Islet precursor cell (in vitro differentiated cells): ENCODE measurements at regions not wholly inside any gene's neighbourhood (a gene's known extent, or its start where the extent isn't known, plus 50 kb on each side); places are given as distances from the start of the nearest gene placed in this dataset.
"Not testable (repeated sequence)": the region's sequence is repeated elsewhere in the genome, so short reads cannot be mapped to it uniquely, and the experiment has no call there.

ENCODE experiments used
- DNase-seq: peaks from one replicate; pipeline ENCODE4 v3.0.0-alpha.2; 2018

GRCh38 chr5:123975521-123975920 is 463.5 kb downstream of the CSNK1G3 start:
- not testable (repeated sequence) for DNase-seq

GRCh38 chr5:123966781-123967180 is 454.8 kb downstream of the CSNK1G3 start:
- DNase-seq = no peak

- DNase-seq = no peak
Observed at GRCh38 chr5:123965626-123966025, 453.6 kb downstream of the CSNK1G3 start.

- no peak for DNase-seq
Observed at GRCh38 chr5:123964884-123965283, 452.9 kb downstream of the CSNK1G3 start.

- no peak for DNase-seq
Observed at GRCh38 chr5:123960526-123960925, 448.5 kb downstream of the CSNK1G3 start.

GRCh38 chr5:123951582-123951977 is 439.6 kb downstream of the CSNK1G3 start:
- no peak for DNase-seq

- no peak for DNase-seq
Observed at GRCh38 chr5:123950701-123951581, 439.0 kb downstream of the CSNK1G3 start.

- DNase-seq = no peak
Observed at GRCh38 chr5:123949807-123950340, 437.9 kb downstream of the CSNK1G3 start.

- no peak for DNase-seq
Observed at GRCh38 chr5:123949043-123949804, 437.2 kb downstream of the CSNK1G3 start.

- no peak for DNase-seq
Observed at GRCh38 chr5:123947797-123948196, 435.8 kb downstream of the CSNK1G3 start.

- DNase-seq = no peak
Observed at GRCh38 chr5:123945548-123945947, 433.6 kb downstream of the CSNK1G3 start.

- DNase-seq = no peak
Observed at GRCh38 chr5:123943151-123943550, 431.2 kb downstream of the CSNK1G3 start.

- no peak for DNase-seq
Observed at GRCh38 chr5:123940416-123940815, 428.4 kb downstream of the CSNK1G3 start.

- DNase-seq = peak; percentile 86
Observed at GRCh38 chr5:123937230-123937629, 425.3 kb downstream of the CSNK1G3 start.

- DNase-seq = no peak
Observed at GRCh38 chr5:123936548-123936947, 424.6 kb downstream of the CSNK1G3 start.

- DNase-seq = not testable (repeated sequence)
Observed at GRCh38 chr5:123933812-123934211, 421.8 kb downstream of the CSNK1G3 start.

GRCh38 chr5:123929055-123929474 is 417.1 kb downstream of the CSNK1G3 start:
- DNase-seq = no peak

GRCh38 chr5:123928401-123928800 is 416.4 kb downstream of the CSNK1G3 start:
- no peak for DNase-seq

- no peak for DNase-seq
Observed at GRCh38 chr5:123921193-123921592, 409.2 kb downstream of the CSNK1G3 start.

GRCh38 chr5:123916345-123917121 is 404.6 kb downstream of the CSNK1G3 start:
- no peak for DNase-seq

- DNase-seq = no peak
Observed at GRCh38 chr5:123914333-123914732, 402.4 kb downstream of the CSNK1G3 start.

- no peak for DNase-seq
Observed at GRCh38 chr5:123907349-123907748, 395.4 kb downstream of the CSNK1G3 start.
